ENCODE measurements at regions not wholly inside any gene's neighbourhood (a gene's known extent, or its start where the extent isn't known, plus 50 kb on each side); places are given as distances from the start of the nearest gene placed in this dataset.

- H3K4me2 ChIP-seq (ENCODE audit: low read length): no peak overlapping the region
- no peaks in the 10 kb centered on the region for H3F3A ChIP-seq (ENCODE audit: insufficient read depth, low read length)
- H3K9me3 ChIP-seq (ENCODE audit: low read length): no peaks in the 10 kb centered on the region
- no peak overlapping the region for H2AFZ ChIP-seq (ENCODE audit: low read length)
- no peak overlapping the region for H3K4me3 ChIP-seq (ENCODE audit: low read depth, low read length, poor library complexity, severe bottlenecking)
- H3K9ac ChIP-seq (ENCODE audit: low read length): no peak overlapping the region
- H3K4me1 ChIP-seq (ENCODE audit: insufficient read depth, low read length, severe bottlenecking): no peaks in the 10 kb centered on the region
- H3K27ac ChIP-seq (ENCODE audit: low read depth, low read length, poor library complexity, severe bottlenecking): no peak overlapping the region
- TF ChIP-seq, protein P1, sequence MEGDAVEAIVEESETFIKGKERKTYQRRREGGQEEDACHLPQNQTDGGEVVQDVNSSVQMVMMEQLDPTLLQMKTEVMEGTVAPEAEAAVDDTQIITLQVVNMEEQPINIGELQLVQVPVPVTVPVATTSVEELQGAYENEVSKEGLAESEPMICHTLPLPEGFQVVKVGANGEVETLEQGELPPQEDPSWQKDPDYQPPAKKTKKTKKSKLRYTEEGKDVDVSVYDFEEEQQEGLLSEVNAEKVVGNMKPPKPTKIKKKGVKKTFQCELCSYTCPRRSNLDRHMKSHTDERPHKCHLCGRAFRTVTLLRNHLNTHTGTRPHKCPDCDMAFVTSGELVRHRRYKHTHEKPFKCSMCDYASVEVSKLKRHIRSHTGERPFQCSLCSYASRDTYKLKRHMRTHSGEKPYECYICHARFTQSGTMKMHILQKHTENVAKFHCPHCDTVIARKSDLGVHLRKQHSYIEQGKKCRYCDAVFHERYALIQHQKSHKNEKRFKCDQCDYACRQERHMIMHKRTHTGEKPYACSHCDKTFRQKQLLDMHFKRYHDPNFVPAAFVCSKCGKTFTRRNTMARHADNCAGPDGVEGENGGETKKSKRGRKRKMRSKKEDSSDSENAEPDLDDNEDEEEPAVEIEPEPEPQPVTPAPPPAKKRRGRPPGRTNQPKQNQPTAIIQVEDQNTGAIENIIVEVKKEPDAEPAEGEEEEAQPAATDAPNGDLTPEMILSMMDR (IDR thresholded peaks at IDR 0.05; ENCODE audit: low read length): no peak
- no peak for TF ChIP-seq EZH2 (IDR thresholded peaks at IDR 0.05; ENCODE audit: borderline replicate concordance, low read length)
- no peaks in the 10 kb centered on the region for H3K36me3 ChIP-seq (ENCODE audit: insufficient read depth, low read length)
- H3K9me2 ChIP-seq (ENCODE audit: low read depth, low read length): no peaks in the 10 kb centered on the region
- no peaks in the 10 kb centered on the region for H3K79me2 ChIP-seq (ENCODE audit: insufficient read depth, low read length)
- no peaks in the 10 kb centered on the region for H4K20me1 ChIP-seq (ENCODE audit: insufficient read depth, low read length)
- H3K27me3 ChIP-seq (ENCODE audit: insufficient read depth, low read length): no peaks in the 10 kb centered on the region; the same call in 1 of the 2 replicates
Measured at GRCh38 chr1:55326496-55327243, 111.5 kb upstream of the USP24 start.

DNA sequence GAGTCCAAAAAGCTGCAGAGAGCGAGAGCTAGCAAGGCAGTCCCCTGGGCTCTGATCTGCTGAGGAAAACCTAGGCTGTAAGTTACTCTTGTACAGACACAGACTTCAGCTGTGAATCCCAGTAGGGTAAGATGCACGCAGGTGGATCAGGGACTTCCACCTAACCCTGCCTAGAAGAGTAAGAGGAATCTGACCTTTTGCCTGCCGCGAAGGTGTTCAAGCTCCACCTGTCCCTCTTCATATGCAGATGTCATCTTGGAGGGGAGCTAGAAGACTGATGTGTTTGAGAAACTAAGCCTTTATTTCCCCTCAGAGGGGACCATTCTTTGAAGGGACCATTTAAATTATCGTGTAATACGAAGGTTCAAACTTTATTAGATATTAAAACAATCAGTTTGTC is 108.6 kb upstream of the USP24 start:
- H3K9me3 ChIP-seq (ENCODE audit: low read length): no peaks in the 10 kb centered on the region
- H4K20me1 ChIP-seq (ENCODE audit: insufficient read depth, low read length): no peaks in the 10 kb centered on the region
- no peak overlapping the region for H2AFZ ChIP-seq (ENCODE audit: low read length)
- H3K27me3 ChIP-seq (ENCODE audit: insufficient read depth, low read length): no peaks in the 10 kb centered on the region
- TF ChIP-seq, protein P1 (IDR thresholded peaks at IDR 0.05; ENCODE audit: low read length): no peak
- no peak for TF ChIP-seq EZH2 (IDR thresholded peaks at IDR 0.05; ENCODE audit: borderline replicate concordance, low read length)
- no peak overlapping the region for H3K27ac ChIP-seq (ENCODE audit: low read depth, low read length, poor library complexity, severe bottlenecking)
- H3K4me3 ChIP-seq (ENCODE audit: low read depth, low read length, poor library complexity, severe bottlenecking): no peak overlapping the region
- H3K4me1 ChIP-seq (ENCODE audit: insufficient read depth, low read length, severe bottlenecking): no peaks in the 10 kb centered on the region
- no peaks in the 10 kb centered on the region for H3K79me2 ChIP-seq (ENCODE audit: insufficient read depth, low read length)
- H3K9ac ChIP-seq (ENCODE audit: low read length): no peak overlapping the region
- no peaks in the 10 kb centered on the region for H3F3A ChIP-seq (ENCODE audit: insufficient read depth, low read length)
- H3K9me2 ChIP-seq (ENCODE audit: low read depth, low read length): no peaks in the 10 kb centered on the region
- H3K4me2 ChIP-seq (ENCODE audit: low read length): no peak overlapping the region
- no peaks in the 10 kb centered on the region for H3K36me3 ChIP-seq (ENCODE audit: insufficient read depth, low read length)

DNA sequence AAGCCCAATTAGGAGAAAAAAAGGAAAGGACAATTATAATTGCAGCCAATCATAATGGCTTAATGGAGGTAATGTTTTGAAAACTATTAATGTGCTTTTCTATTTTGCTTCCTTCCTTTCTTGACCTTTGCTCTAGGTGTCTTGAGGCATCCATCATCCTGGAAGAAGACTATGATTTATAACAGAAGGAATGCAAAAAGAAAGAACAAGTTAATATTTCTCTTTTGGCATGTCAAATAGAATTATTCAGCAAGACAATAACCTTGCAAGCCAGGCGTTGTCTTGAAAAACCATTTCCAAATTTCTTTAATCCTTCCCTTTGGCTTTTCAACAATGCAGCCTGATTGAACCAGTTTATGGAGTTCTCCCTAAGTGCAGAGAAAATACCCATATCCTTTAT is 107.7 kb upstream of the USP24 start:
- Histone ChIP-seq H3F3A (ENCODE audit: insufficient read depth, low read length) (no peaks in the 10 kb centered on the region), H3K27me3 (ENCODE audit: insufficient read depth, low read length) (no peaks in the 10 kb centered on the region), H3K79me2 (ENCODE audit: insufficient read depth, low read length) (no peaks in the 10 kb centered on the region), H3K9me3 (ENCODE audit: low read length) (no peaks in the 10 kb centered on the region), H3K36me3 (ENCODE audit: insufficient read depth, low read length) (no peaks in the 10 kb centered on the region), H2AFZ (ENCODE audit: low read length) (no peak overlapping the region), H3K9ac (ENCODE audit: low read length) (no peak overlapping the region), H3K9me2 (ENCODE audit: low read depth, low read length) (no peaks in the 10 kb centered on the region), H3K27ac (ENCODE audit: low read depth, low read length, poor library complexity, severe bottlenecking) (no peak overlapping the region), H3K4me3 (ENCODE audit: low read depth, low read length, poor library complexity, severe bottlenecking) (no peak overlapping the region), H3K4me1 (ENCODE audit: insufficient read depth, low read length, severe bottlenecking) (no peaks in the 10 kb centered on the region), H3K4me2 (ENCODE audit: low read length) (no peak overlapping the region), H4K20me1 (ENCODE audit: insufficient read depth, low read length) (no peaks in the 10 kb centered on the region)
- TF ChIP-seq, protein P1 (IDR thresholded peaks at IDR 0.05; ENCODE audit: low read length): no peak
- TF ChIP-seq EZH2 (IDR thresholded peaks at IDR 0.05; ENCODE audit: borderline replicate concordance, low read length): no peak
